DND-41 (cell line): ENCODE measurements at regions not wholly inside any gene's neighbourhood (a gene's known extent, or its start where the extent isn't known, plus 50 kb on each side); places are given as distances from the start of the nearest gene placed in this dataset.

Experiments used
- ATAC-seq: fragments of 200-7000 bp; cut with Tn5 transposase; 3 replicates; pipeline ENCODE4 v1.9.1; 2021; ENCODE audit warnings: low read depth; ENCODE audit not compliant: insufficient read depth
- DNase-seq: peaks from one replicate; pipeline ENCODE4 v3.0.0-alpha.2; 2020
- H2AFZ ChIP-seq: 2 replicates; pipeline ENCODE4 v1.6.0; 2012; ENCODE audit warnings: low read depth, low read length
- H3K27ac ChIP-seq: 2 replicates; pipeline ENCODE4 v1.5.1; 2012; ENCODE audit warnings: low read length, inconsistent platforms
- H3K27me3 ChIP-seq: fragments of 200-600 bp; sonication (generic); 2 replicates; pipeline ENCODE4 v1.6.0; 2012; ENCODE audit warnings: low read length, mild to moderate bottlenecking, inconsistent platforms; ENCODE audit not compliant: insufficient read depth, poor library complexity
- H3K36me3 ChIP-seq: 2 replicates; pipeline ENCODE4 v1.5.1; 2012; ENCODE audit warnings: low read length, inconsistent platforms; ENCODE audit not compliant: insufficient read depth
- H3K4me1 ChIP-seq: 2 replicates; pipeline ENCODE4 v1.5.1; 2012; ENCODE audit warnings: mild to moderate bottlenecking, low read length; ENCODE audit not compliant: insufficient read depth
- H3K4me2 ChIP-seq: 2 replicates; pipeline ENCODE4 v1.6.0; 2012; ENCODE audit warnings: mild to moderate bottlenecking, moderate library complexity, low read length, inconsistent platforms; ENCODE audit not compliant: insufficient read depth
- H3K4me3 ChIP-seq, 2 experiments: fragments of 200-600 bp in 1 of 2; shearing (Covaris generic) in 1 of 2; 2 replicates each; pipeline ENCODE4 v1.5.1; 2012 to 2016; ENCODE audit warnings: inconsistent platforms in 2 of 2, low read length in 2 of 2, mild to moderate bottlenecking in 2 of 2, low read depth in 1 of 2, moderate library complexity in 1 of 2
- H3K79me2 ChIP-seq: 2 replicates; pipeline ENCODE4 v1.6.0; 2012; ENCODE audit warnings: low read length, inconsistent platforms; ENCODE audit not compliant: insufficient read depth
- H3K9ac ChIP-seq: 2 replicates; pipeline ENCODE4 v1.6.0; 2012; ENCODE audit warnings: low read depth, mild to moderate bottlenecking, inconsistent platforms, low read length, moderate library complexity
- H3K9me3 ChIP-seq: 2 replicates; pipeline ENCODE4 v1.5.1; 2012; ENCODE audit warnings: low read length, moderate library complexity, mild to moderate bottlenecking, inconsistent platforms; ENCODE audit not compliant: insufficient read depth, severe bottlenecking
- H4K20me1 ChIP-seq: 2 replicates; pipeline ENCODE4 v1.6.0; 2012; ENCODE audit warnings: low read length; ENCODE audit not compliant: insufficient read depth
- EZH2 ChIP-seq: IDR thresholded peaks from 3 replicates; pipeline ENCODE4 v1.6.1; 2012; ENCODE audit warnings: borderline replicate concordance, low read depth, mild to moderate bottlenecking, moderate library complexity, low read length, inconsistent platforms; ENCODE audit not compliant: severe bottlenecking
- TF ChIP-seq, protein P1 (sequence below): IDR thresholded peaks from 2 replicates; pipeline ENCODE4 v1.5.1; 2012; ENCODE audit warnings: borderline replicate concordance, low read length, moderate library complexity, mild to moderate bottlenecking; ENCODE audit not compliant: poor library complexity, severe bottlenecking; ENCODE audit errors: extremely low read depth

DNA sequence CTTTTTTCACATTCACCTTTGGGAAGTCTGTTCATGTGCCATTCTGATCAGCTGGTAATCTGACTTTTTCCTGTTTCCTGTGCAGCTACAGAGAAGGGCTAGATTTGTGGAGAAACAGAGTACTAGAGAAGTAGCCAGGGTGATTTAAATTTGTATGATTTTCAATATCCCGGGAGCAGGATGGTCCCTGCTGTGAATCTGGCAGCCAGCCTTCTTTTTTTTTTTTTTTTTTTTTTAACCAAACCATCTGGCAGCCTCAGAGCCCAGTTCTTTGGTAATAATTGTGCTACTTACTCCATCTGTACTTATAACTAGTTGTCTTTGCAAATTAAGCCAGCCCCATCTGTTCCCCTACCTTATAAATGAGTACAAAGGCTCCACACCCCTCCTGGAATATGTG lies 248.6 kb upstream of the DEPDC1 start:
- peaks cover 4% of the 10 kb centered on the region for H3K9me3 ChIP-seq
- no peak overlapping the region for H3K4me3 ChIP-seq
- H3K9ac ChIP-seq = no peak overlapping the region
- no peak overlapping the region for H3K4me2 ChIP-seq
- H3K36me3 ChIP-seq = no peaks in the 10 kb centered on the region
- H4K20me1 ChIP-seq = no peaks in the 10 kb centered on the region
- no peak overlapping the region for H3K27ac ChIP-seq
- no peaks in the 10 kb centered on the region for H3K79me2 ChIP-seq
- ATAC-seq = no peak
- DNase-seq = no peak
- H3K4me1 ChIP-seq = no peaks in the 10 kb centered on the region
- no peak overlapping the region for H2AFZ ChIP-seq
- TF ChIP-seq EZH2 = no peak
- H3K27me3 ChIP-seq = no peaks in the 10 kb centered on the region

DNA sequence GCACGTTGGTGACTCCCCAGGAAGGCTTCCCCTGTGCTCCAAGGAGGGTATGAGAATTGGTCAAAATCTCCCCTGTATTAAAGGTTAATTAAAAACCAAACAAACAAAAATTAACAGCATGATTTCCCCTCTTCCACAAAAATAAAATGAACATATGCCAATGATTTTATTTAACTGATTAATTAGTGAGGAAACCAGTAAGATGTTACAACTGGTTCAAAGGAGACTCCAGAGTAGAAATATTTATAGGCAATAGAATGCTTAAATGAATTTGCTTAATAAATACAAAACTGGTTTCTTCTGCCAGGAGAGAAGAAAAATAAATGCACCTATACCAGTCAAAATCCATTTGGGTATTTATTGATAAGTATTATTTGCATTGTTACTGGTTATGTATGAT lies 249.5 kb upstream of the DEPDC1 start:
- no peak overlapping the region for H3K9ac ChIP-seq
- no peaks in the 10 kb centered on the region for H3K4me1 ChIP-seq
- H3K4me2 ChIP-seq = no peak overlapping the region
- no peaks in the 10 kb centered on the region for H4K20me1 ChIP-seq
- no peak overlapping the region for H2AFZ ChIP-seq
- no peak overlapping the region for H3K27ac ChIP-seq
- no peaks in the 10 kb centered on the region for H3K36me3 ChIP-seq
- H3K9me3 ChIP-seq = peaks cover 4% of the 10 kb centered on the region
- TF ChIP-seq EZH2 = no peak
- TF ChIP-seq, protein P1, sequence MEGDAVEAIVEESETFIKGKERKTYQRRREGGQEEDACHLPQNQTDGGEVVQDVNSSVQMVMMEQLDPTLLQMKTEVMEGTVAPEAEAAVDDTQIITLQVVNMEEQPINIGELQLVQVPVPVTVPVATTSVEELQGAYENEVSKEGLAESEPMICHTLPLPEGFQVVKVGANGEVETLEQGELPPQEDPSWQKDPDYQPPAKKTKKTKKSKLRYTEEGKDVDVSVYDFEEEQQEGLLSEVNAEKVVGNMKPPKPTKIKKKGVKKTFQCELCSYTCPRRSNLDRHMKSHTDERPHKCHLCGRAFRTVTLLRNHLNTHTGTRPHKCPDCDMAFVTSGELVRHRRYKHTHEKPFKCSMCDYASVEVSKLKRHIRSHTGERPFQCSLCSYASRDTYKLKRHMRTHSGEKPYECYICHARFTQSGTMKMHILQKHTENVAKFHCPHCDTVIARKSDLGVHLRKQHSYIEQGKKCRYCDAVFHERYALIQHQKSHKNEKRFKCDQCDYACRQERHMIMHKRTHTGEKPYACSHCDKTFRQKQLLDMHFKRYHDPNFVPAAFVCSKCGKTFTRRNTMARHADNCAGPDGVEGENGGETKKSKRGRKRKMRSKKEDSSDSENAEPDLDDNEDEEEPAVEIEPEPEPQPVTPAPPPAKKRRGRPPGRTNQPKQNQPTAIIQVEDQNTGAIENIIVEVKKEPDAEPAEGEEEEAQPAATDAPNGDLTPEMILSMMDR = no peak
- DNase-seq = no peak
- H3K27me3 ChIP-seq = no peaks in the 10 kb centered on the region
- no peak overlapping the region for H3K4me3 ChIP-seq
- no peaks in the 10 kb centered on the region for H3K79me2 ChIP-seq
- ATAC-seq = no peak

DNA sequence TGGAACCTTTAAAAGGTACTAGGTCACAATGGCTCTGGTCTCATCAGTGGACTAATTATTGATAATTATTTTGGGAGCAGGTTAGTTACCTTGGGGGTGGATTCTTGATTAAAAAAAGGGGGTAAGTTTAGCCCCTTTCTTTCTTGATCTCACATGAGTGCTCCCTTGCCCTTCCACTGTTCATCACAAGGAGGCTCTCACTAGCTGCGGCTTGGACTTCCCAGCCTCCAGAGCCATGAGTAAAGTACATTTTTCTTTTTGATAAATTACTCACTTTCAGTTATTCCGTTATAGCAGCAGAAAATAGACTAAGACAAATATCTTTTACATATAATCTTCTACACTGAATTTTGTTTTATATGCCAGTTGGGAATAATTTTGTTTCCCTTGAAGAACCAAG lies 254.8 kb upstream of the DEPDC1 start:
- TF ChIP-seq EZH2 = no peak
- TF ChIP-seq, protein P1 = no peak

DNA sequence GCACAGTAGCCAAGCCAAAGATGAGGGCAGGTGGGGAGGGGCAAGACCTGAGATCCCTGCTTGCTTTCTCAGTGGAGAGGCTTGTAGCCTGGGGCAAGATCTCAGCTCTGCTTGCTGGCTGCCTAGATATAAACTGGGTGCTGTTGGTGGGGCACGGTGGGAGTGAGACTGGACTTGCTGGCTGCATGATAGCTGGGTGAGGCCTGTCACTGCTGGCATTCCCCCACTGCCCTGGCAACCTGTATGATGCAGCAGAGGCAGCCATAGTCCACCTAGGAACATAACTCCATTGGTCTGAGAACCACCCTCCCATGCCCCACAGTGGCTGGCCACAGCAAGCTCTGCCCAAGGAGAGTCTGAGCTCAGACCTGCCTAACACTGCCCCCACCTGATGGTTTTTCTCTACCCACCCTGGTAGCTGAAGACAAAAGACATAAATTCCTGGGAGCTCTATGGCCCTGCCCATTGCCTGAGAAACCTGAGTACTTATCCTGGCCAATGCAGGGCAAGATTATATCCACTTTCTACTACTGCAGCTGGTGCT lies 261.9 kb upstream of the DEPDC1 start:
- Histone ChIP-seq H3K27me3 (no peaks in the 10 kb centered on the region), H3K9ac (no peak overlapping the region), H2AFZ (no peak overlapping the region), H3K9me3 (no peaks in the 10 kb centered on the region), H3K79me2 (no peaks in the 10 kb centered on the region), H4K20me1 (no peaks in the 10 kb centered on the region), H3K27ac (no peak overlapping the region), H3K4me2 (no peak overlapping the region), H3K4me1 (no peaks in the 10 kb centered on the region), H3K4me3 (no peak overlapping the region), H3K36me3 (no peaks in the 10 kb centered on the region)
- DNase-seq (no peak), ATAC-seq (no peak)
- TF ChIP-seq, protein P1 = no peak
- no peak for TF ChIP-seq EZH2

More for the DNA sequence above, 254.8 kb upstream of the DEPDC1 start:
- H2AFZ ChIP-seq = no peak overlapping the region
- no peaks in the 10 kb centered on the region for H3K9me3 ChIP-seq
- no peaks in the 10 kb centered on the region for H3K27me3 ChIP-seq
- no peaks in the 10 kb centered on the region for H3K4me1 ChIP-seq
- H3K36me3 ChIP-seq = no peaks in the 10 kb centered on the region
- no peak overlapping the region for H3K4me2 ChIP-seq
- no peaks in the 10 kb centered on the region for H4K20me1 ChIP-seq
- H3K27ac ChIP-seq = no peak overlapping the region
- DNase-seq (no peak), ATAC-seq (no peak)
- no peak overlapping the region for H3K9ac ChIP-seq
- no peaks in the 10 kb centered on the region for H3K79me2 ChIP-seq
- H3K4me3 ChIP-seq = no peak overlapping the region
